ENCODE measurements at regions not wholly inside any gene's neighbourhood (a gene's known extent, or its start where the extent isn't known, plus 50 kb on each side); places are given as distances from the start of the nearest gene placed in this dataset.

- POLR2A ChIA-PET, result no interaction called here
- CTCF ChIA-PET, result no interaction called here
- TF ChIP-seq CTCF (IDR thresholded peaks at IDR 0.05; ENCODE audit: control extremely low read depth, extremely low read depth, low read depth, missing control alignments), result no peak
- DNase-seq (ENCODE audit: extremely low spot score), result no peak
Observed at GRCh38 chr6:80403365-80403764, 296.9 kb downstream of the BCKDHB start.

GRCh38 chr6:80402266-80402665 is 295.8 kb downstream of the BCKDHB start:
- POLR2A ChIA-PET, result no interaction called here
- no peak for DNase-seq (ENCODE audit: extremely low spot score)
- CTCF ChIA-PET, result interaction anchor here (1.3 kb wide), 1 partner anchor 23 kb away, joined by 3 read pairs; no protein-coding TSS in a partner anchor
- TF ChIP-seq CTCF (IDR thresholded peaks at IDR 0.05; ENCODE audit: control extremely low read depth, extremely low read depth, low read depth, missing control alignments), result no peak

Data from GM10248 (cell line).